A549 (cell line): ENCODE measurements at regions not wholly inside any gene's neighbourhood (a gene's known extent, or its start where the extent isn't known, plus 50 kb on each side); places are given as distances from the start of the nearest gene placed in this dataset.

ENCODE experiments used
- ATAC-seq, 2 experiments: fragments of 200-7000 bp in 1 of 2; fragments of >200 bp in 1 of 2; cut with Nextera tagmentation in 1 of 2; cut with Tn5 transposase in 1 of 2; 3 replicates each; pipeline versions ENCODE4 v1.8.0 to v1.9.1; 2018 to 2020; ENCODE audit warnings: mild to moderate bottlenecking in 1 of 2, moderate library complexity in 1 of 2
- CTCF ChIA-PET: fragments of 300-600 bp; sonication (Branson Sonifier 250); formaldehyde crosslinking; extraction: SDS; loops from one replicate; lab custom pipeline; 2021; ENCODE audit warnings: antibody characterized with exemption, inconsistent platforms; lab: Yijun Ruan, JAX
- POLR2A ChIA-PET: fragments of 350-600 bp; formaldehyde crosslinking; extraction: SDS; loops from one replicate; lab custom pipeline; 2021; ENCODE audit warnings: antibody characterized with exemption, inconsistent platforms; lab: Yijun Ruan, JAX
- DNase-seq, 2 experiments: peaks; one replicate each; pipeline versions ENCODE4 v3.0.0 to v3.0.0-alpha.2; 2011 to 2016; ENCODE audit warnings: low read depth in 1 of 2, low spot score in 1 of 2
- FAIRE-seq: peaks from 2 replicates; lab custom pipeline; 2011; peaks lifted over from hg19 to GRCh38; lab: Jason Lieb, UNC
- H3K27ac ChIP-seq, 2 experiments: fragments of >200 bp; sonication (Bioruptor Twin); formaldehyde crosslinking; 3 replicates each; pipeline ENCODE4 v1.5.1; 2016 to 2017
- H3K4me1 ChIP-seq: fragments of >200 bp; sonication (Bioruptor Twin); formaldehyde crosslinking; 3 replicates; pipeline ENCODE4 v1.6.1; 2016
- H3K4me2 ChIP-seq: fragments of >200 bp; sonication (Bioruptor Twin); formaldehyde crosslinking; 3 replicates; pipeline ENCODE4 v1.6.1; 2016
- H3K4me3 ChIP-seq: fragments of >200 bp; sonication (Bioruptor Twin); formaldehyde crosslinking; 3 replicates; pipeline ENCODE4 v1.5.1; 2016
- H3K9me3 ChIP-seq: fragments of >200 bp; sonication (Bioruptor Twin); formaldehyde crosslinking; 3 replicates; pipeline ENCODE4 v1.6.1; 2016
- CBX8 ChIP-seq: fragments of 200-600 bp; sonication (generic); IDR thresholded peaks from 2 replicates; pipeline ENCODE4 v1.6.1; 2016
- CHD2 ChIP-seq: fragments of 150-350 bp; IDR thresholded peaks from 2 replicates; pipeline ENCODE4 v1.6.1; 2014; ENCODE audit warnings: low read length; ENCODE audit not compliant: partially characterized antibody
- EHF ChIP-seq: fragments of 250-450 bp; sonication (Bioruptor Pico); IDR thresholded peaks from 2 replicates; pipeline ENCODE4 v1.5.0; 2020; ENCODE audit warnings: mild to moderate bottlenecking
- EP300 ChIP-seq, 2 experiments: fragments of >200 bp; sonication (Bioruptor Twin); formaldehyde crosslinking; IDR thresholded peaks; 2 replicates in 1 of 2; 3 replicates in 1 of 2; pipeline ENCODE4 v1.6.1; 2016 to 2017
- ESRRA ChIP-seq: fragments of 150-350 bp; IDR thresholded peaks from 2 replicates; pipeline ENCODE4 v1.6.1; 2014; ENCODE audit warnings: mild to moderate bottlenecking, low read length, borderline replicate concordance
- FOSL2 ChIP-seq, 2 experiments: fragments of 450-650 bp in 1 of 2; fragments of >200 bp in 1 of 2; sonication (Bioruptor Twin) in 1 of 2; formaldehyde crosslinking; IDR thresholded peaks; 2 replicates each; pipeline versions ENCODE4 v1.5.0 to v1.6.1; 2016 to 2020; ENCODE audit warnings: mild to moderate bottlenecking in 1 of 2, moderate library complexity in 1 of 2
- GATA3 ChIP-seq: IDR thresholded peaks from 2 replicates; pipeline ENCODE4 v1.6.1; 2012; ENCODE audit warnings: borderline replicate concordance
- HDAC2 ChIP-seq: fragments of 200-600 bp; sonication (generic); IDR thresholded peaks from 2 replicates; pipeline ENCODE4 v1.6.1; 2016
- HOXA7 ChIP-seq: fragments of 250-450 bp; sonication (Bioruptor Pico); IDR thresholded peaks from 2 replicates; pipeline ENCODE4 v1.5.0; 2020; ENCODE audit warnings: mild to moderate bottlenecking, moderate library complexity
- JUNB ChIP-seq: fragments of >200 bp; sonication (Bioruptor Twin); formaldehyde crosslinking; IDR thresholded peaks from 2 replicates; pipeline ENCODE4 v1.6.1; 2016
- POLR2AphosphoS2 ChIP-seq: conservative IDR thresholded peaks from 2 replicates; pipeline ENCODE4 v1.6.1; 2012; ENCODE audit warnings: low read length, improper control_type of control experiment, inconsistent platforms
- RAD21 ChIP-seq, 2 experiments: fragments of >200 bp in 1 of 2; sonication (Bioruptor Twin) in 1 of 2; formaldehyde crosslinking in 1 of 2; IDR thresholded peaks in 1 of 2; conservative IDR thresholded peaks in 1 of 2; 2 replicates in 1 of 2; 3 replicates in 1 of 2; pipeline ENCODE4 v1.6.1; 2012 to 2018; ENCODE audit warnings: inconsistent platforms in 1 of 2
- RFX5 ChIP-seq: fragments of 450-650 bp; IDR thresholded peaks from 2 replicates; pipeline ENCODE4 v1.7.1; 2014; ENCODE audit warnings: antibody characterized with exemption, mild to moderate bottlenecking, moderate library complexity
- SREBF2 ChIP-seq: fragments of 450-650 bp; IDR thresholded peaks from 2 replicates; pipeline ENCODE4 v1.6.1; 2014; ENCODE audit warnings: mild to moderate bottlenecking, moderate library complexity
- TFCP2L1 ChIP-seq: fragments of 250-450 bp; sonication (Bioruptor Pico); IDR thresholded peaks from 2 replicates; pipeline ENCODE4 v1.5.0; 2021; ENCODE audit warnings: mild to moderate bottlenecking
- TP53 ChIP-seq: fragments of 250-450 bp; sonication (Bioruptor Pico); IDR thresholded peaks from 2 replicates; pipeline ENCODE4 v1.5.0; 2021; ENCODE audit warnings: mild to moderate bottlenecking, moderate library complexity
- ZC3H11A ChIP-seq: fragments of 450-650 bp; IDR thresholded peaks from 2 replicates; pipeline ENCODE4 v1.6.1; 2014; ENCODE audit warnings: antibody characterized with exemption, mild to moderate bottlenecking
- ZFP36 ChIP-seq: fragments of 450-650 bp; IDR thresholded peaks from 2 replicates; pipeline ENCODE4 v1.6.1; 2014; ENCODE audit warnings: borderline replicate concordance; ENCODE audit not compliant: partially characterized antibody
- ZSCAN20 ChIP-seq: fragments of 250-450 bp; sonication (Bioruptor Pico); IDR thresholded peaks from 2 replicates; pipeline ENCODE4 v1.8.0; 2022; ENCODE audit warnings: mild to moderate bottlenecking, moderate library complexity
- WGBS: methylation state at CpG from one replicate; pipeline ENCODE4 v1.1.6; 2017; ENCODE audit errors: missing lambda C conversion rate; 5-methylcytosine and 5-hydroxymethylcytosine counted together
- TF ChIP-seq, protein P1 (sequence below): IDR thresholded peaks from 2 replicates; pipeline ENCODE4 v1.6.1; 2012
- TF ChIP-seq, protein P2 (sequence below): fragments of 150-350 bp; IDR thresholded peaks from 2 replicates; pipeline ENCODE4 v1.6.1; 2014; ENCODE audit warnings: low read depth, mild to moderate bottlenecking, low read length
- TF ChIP-seq, protein P3 (sequence below): IDR thresholded peaks from 2 replicates; pipeline ENCODE4 v1.6.1; 2012
- TF ChIP-seq, protein P4 (sequence below): fragments of >200 bp; sonication (Bioruptor Twin); formaldehyde crosslinking; IDR thresholded peaks from 3 replicates; pipeline ENCODE4 v1.6.1; 2016
- TF ChIP-seq, protein P5 (sequence below): fragments of 450-650 bp; IDR thresholded peaks from 2 replicates; pipeline ENCODE4 v1.6.1; 2014; ENCODE audit warnings: antibody characterized with exemption
- TF ChIP-seq, protein P6 (sequence below): fragments of 200-600 bp; sonication (generic); IDR thresholded peaks from 2 replicates; pipeline ENCODE4 v1.6.1; 2016; ENCODE audit warnings: antibody characterized with exemption, mild to moderate bottlenecking, moderate library complexity

DNA sequence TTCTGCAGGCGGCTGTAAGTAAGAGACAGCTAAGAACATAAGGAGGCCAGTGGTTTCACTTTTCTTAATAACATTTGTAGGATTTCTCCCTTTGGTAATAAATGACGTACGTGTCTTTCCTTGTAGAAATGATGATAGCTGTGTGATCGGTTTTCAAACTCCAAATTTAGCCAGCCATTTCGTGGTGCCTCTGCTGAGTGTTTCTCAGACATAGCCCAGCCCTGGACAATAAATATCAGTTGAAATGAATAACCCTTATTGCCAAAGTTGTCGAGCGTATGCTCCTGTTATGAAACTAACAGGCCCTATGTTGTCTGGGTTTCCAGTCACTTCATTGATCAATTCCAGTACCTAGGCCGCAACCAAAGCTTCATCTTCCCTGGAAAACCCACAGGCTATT, 75.0 kb upstream of the MSX2 start:
- ChIA-PET CTCF (interaction anchor here (0.7 to 1.2 kb wide), 3 partner anchors 12 to 369 kb away, joined by 3 read pairs; no protein-coding TSS in a partner anchor), POLR2A (no interaction called here)
- TF ChIP-seq, protein P1, sequence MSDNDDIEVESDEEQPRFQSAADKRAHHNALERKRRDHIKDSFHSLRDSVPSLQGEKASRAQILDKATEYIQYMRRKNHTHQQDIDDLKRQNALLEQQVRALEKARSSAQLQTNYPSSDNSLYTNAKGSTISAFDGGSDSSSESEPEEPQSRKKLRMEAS: no peak
- TF ChIP-seq HDAC2: no peak
- no peak for TF ChIP-seq SREBF2
- TF ChIP-seq, protein P2, sequence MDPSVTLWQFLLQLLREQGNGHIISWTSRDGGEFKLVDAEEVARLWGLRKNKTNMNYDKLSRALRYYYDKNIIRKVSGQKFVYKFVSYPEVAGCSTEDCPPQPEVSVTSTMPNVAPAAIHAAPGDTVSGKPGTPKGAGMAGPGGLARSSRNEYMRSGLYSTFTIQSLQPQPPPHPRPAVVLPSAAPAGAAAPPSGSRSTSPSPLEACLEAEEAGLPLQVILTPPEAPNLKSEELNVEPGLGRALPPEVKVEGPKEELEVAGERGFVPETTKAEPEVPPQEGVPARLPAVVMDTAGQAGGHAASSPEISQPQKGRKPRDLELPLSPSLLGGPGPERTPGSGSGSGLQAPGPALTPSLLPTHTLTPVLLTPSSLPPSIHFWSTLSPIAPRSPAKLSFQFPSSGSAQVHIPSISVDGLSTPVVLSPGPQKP: no peak
- no peak for TF ChIP-seq JUNB
- no peak for TF ChIP-seq POLR2AphosphoS2
- TF ChIP-seq FOSL2 (IDR thresholded peaks at IDR 0.05): no peak
- no peak for TF ChIP-seq FOSL2 (CRISPR knock-in tag; IDR thresholded peaks at IDR 0.05)
- TF ChIP-seq ESRRA: no peak
- TF ChIP-seq ZFP36: no peak
- H3K4me3 ChIP-seq: no peak overlapping the region
- WGBS: 66% methylated on average over 8 of the region's 8 CpGs
- H3K27ac ChIP-seq: no peak overlapping the region
- H3K9me3 ChIP-seq: peaks cover 10% of the 10 kb centered on the region; the same call in 2 of the 3 replicates
- DNase-seq (no peak), ATAC-seq (no peak), FAIRE-seq (no peak)
- no peaks in the 10 kb centered on the region for H3K4me1 ChIP-seq
- no peak overlapping the region for H3K4me2 ChIP-seq

DNA sequence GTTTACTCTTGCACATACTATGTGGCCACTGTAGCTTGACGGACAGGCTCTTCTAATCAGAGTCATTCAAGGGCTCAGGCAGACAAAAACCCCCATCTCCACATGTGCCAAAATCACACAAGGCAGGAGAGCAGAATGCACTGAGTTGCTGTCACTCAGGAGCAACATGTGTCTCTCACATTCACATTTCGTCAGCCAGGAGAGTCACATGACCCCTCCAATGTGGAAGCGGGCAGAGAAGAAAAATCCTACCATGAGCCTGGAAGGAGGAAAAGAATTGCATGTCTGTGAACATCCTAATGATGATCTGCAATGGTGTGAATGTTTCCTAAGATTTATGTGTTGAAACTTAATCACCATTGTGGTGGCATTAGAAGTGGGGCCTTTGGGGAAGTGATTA, 69.9 kb upstream of the MSX2 start:
- DNase-seq (no peak), FAIRE-seq (no peak)
- POLR2A ChIA-PET: no interaction called here
- H3K9me3 ChIP-seq: no peaks in the 10 kb centered on the region
- WGBS: 42% methylated on average over 3 of the region's 3 CpGs
- no peaks in the 10 kb centered on the region for H3K4me1 ChIP-seq
- no peak overlapping the region for H3K4me3 ChIP-seq
- H3K27ac ChIP-seq: no peak overlapping the region
- TF ChIP-seq RAD21 (conservative IDR thresholded peaks at IDR 0.05 in 1 of 2, IDR thresholded peaks at IDR 0.05 in 1 of 2) (no peak), ZC3H11A (no peak), HOXA7 (CRISPR knock-in tag) (no peak), ZSCAN20 (CRISPR knock-in tag) (no peak), FOSL2 (IDR thresholded peaks at IDR 0.05) (no peak), FOSL2 (CRISPR knock-in tag; IDR thresholded peaks at IDR 0.05) (no peak), CBX8 (no peak)
- TF ChIP-seq, all 56 proteins: peak for 0
- CTCF ChIA-PET: no interaction called here
- no peak overlapping the region for H3K4me2 ChIP-seq
- ATAC-seq: no peak

DNA sequence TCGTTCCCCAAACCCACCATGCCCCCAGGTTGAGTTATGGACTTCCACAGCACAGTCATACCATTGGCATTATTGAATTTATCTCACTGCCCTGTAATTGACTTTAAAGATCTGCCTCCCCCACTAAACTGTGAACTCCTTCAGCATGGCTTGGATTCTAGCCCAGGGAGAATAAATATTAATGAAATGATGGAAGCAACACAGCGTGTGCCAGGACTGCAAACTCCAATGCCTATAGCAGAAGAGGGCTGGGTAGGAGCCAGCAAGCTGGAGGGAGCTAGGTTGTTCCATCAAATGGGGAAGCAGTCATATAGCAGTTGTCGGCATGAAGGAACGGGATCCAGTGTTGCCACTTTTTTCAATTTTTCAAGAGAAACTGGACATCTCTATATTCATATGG, 69.0 kb upstream of the MSX2 start:
- no peak for TF ChIP-seq RFX5
- TF ChIP-seq GATA3: no peak
- no peak for TF ChIP-seq TFCP2L1 (CRISPR knock-in tag)
- TF ChIP-seq EP300 (IDR thresholded peaks at IDR 0.05): no peak
- no peak for TF ChIP-seq EHF (CRISPR knock-in tag)
- TF ChIP-seq, protein P3, sequence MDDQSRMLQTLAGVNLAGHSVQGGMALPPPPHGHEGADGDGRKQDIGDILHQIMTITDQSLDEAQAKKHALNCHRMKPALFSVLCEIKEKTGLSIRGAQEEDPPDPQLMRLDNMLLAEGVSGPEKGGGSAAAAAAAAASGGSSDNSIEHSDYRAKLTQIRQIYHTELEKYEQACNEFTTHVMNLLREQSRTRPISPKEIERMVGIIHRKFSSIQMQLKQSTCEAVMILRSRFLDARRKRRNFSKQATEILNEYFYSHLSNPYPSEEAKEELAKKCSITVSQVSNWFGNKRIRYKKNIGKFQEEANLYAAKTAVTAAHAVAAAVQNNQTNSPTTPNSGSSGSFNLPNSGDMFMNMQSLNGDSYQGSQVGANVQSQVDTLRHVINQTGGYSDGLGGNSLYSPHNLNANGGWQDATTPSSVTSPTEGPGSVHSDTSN: no peak
- no peak for TF ChIP-seq CHD2
- no peak for TF ChIP-seq ZFP36
- no peak for TF ChIP-seq TP53 (CRISPR knock-in tag)
- TF ChIP-seq ESRRA: no peak
- TF ChIP-seq, protein P4, sequence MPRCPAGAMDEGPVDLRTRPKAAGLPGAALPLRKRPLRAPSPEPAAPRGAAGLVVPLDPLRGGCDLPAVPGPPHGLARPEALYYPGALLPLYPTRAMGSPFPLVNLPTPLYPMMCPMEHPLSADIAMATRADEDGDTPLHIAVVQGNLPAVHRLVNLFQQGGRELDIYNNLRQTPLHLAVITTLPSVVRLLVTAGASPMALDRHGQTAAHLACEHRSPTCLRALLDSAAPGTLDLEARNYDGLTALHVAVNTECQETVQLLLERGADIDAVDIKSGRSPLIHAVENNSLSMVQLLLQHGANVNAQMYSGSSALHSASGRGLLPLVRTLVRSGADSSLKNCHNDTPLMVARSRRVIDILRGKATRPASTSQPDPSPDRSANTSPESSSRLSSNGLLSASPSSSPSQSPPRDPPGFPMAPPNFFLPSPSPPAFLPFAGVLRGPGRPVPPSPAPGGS: no peak
- TF ChIP-seq, protein P5, sequence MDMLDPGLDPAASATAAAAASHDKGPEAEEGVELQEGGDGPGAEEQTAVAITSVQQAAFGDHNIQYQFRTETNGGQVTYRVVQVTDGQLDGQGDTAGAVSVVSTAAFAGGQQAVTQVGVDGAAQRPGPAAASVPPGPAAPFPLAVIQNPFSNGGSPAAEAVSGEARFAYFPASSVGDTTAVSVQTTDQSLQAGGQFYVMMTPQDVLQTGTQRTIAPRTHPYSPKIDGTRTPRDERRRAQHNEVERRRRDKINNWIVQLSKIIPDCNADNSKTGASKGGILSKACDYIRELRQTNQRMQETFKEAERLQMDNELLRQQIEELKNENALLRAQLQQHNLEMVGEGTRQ: no peak
- TF ChIP-seq, protein P6, sequence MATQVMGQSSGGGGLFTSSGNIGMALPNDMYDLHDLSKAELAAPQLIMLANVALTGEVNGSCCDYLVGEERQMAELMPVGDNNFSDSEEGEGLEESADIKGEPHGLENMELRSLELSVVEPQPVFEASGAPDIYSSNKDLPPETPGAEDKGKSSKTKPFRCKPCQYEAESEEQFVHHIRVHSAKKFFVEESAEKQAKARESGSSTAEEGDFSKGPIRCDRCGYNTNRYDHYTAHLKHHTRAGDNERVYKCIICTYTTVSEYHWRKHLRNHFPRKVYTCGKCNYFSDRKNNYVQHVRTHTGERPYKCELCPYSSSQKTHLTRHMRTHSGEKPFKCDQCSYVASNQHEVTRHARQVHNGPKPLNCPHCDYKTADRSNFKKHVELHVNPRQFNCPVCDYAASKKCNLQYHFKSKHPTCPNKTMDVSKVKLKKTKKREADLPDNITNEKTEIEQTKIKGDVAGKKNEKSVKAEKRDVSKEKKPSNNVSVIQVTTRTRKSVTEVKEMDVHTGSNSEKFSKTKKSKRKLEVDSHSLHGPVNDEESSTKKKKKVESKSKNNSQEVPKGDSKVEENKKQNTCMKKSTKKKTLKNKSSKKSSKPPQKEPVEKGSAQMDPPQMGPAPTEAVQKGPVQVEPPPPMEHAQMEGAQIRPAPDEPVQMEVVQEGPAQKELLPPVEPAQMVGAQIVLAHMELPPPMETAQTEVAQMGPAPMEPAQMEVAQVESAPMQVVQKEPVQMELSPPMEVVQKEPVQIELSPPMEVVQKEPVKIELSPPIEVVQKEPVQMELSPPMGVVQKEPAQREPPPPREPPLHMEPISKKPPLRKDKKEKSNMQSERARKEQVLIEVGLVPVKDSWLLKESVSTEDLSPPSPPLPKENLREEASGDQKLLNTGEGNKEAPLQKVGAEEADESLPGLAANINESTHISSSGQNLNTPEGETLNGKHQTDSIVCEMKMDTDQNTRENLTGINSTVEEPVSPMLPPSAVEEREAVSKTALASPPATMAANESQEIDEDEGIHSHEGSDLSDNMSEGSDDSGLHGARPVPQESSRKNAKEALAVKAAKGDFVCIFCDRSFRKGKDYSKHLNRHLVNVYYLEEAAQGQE: no peak
- TF ChIP-seq, all 56 proteins: peak for 0
- Histone ChIP-seq H3K4me2 (no peak overlapping the region), H3K4me1 (no peaks in the 10 kb centered on the region), H3K27ac (no peak overlapping the region), H3K9me3 (no peaks in the 10 kb centered on the region), H3K4me3 (no peak overlapping the region)
- ATAC-seq: no peak
- WGBS: 44% methylated on average over 4 of the region's 4 CpGs
- DNase-seq: no peak
- ChIA-PET CTCF (no interaction called here), POLR2A (no interaction called here)
- FAIRE-seq: no peak
